ENCODE measurements at regions not wholly inside any gene's neighbourhood (a gene's known extent, or its start where the extent isn't known, plus 50 kb on each side); places are given as distances from the start of the nearest gene placed in this dataset.

DNA sequence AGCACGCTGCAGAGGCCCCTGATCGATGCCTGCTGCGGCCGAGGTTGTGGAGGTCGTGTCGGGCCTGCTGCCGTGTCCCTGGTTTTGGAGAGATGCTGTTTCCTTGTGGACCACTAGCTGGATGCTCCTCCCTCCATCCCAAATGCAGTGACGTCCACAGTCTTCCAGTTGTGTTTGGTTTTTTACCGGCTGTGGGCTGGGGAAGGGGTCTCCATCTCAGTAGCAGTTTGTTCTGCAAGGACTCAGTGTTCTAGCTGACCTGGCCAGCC, 143.0 kb upstream of the SHH start:
- no peaks in the 10 kb centered on the region for H3K4me1 Mint-ChIP-seq
- DNase-seq (ENCODE audit: low read depth, low spot score) = no peak
- H3K36me3 Mint-ChIP-seq (ENCODE audit: low read depth) = no peaks in the 10 kb centered on the region
- no peaks in the 10 kb centered on the region for H3K9me3 Mint-ChIP-seq
- H3K4me3 Mint-ChIP-seq = no peak overlapping the region
- no peaks in the 10 kb centered on the region for H3K27me3 Mint-ChIP-seq (ENCODE audit: low read depth)
- TF ChIP-seq, protein P1, sequence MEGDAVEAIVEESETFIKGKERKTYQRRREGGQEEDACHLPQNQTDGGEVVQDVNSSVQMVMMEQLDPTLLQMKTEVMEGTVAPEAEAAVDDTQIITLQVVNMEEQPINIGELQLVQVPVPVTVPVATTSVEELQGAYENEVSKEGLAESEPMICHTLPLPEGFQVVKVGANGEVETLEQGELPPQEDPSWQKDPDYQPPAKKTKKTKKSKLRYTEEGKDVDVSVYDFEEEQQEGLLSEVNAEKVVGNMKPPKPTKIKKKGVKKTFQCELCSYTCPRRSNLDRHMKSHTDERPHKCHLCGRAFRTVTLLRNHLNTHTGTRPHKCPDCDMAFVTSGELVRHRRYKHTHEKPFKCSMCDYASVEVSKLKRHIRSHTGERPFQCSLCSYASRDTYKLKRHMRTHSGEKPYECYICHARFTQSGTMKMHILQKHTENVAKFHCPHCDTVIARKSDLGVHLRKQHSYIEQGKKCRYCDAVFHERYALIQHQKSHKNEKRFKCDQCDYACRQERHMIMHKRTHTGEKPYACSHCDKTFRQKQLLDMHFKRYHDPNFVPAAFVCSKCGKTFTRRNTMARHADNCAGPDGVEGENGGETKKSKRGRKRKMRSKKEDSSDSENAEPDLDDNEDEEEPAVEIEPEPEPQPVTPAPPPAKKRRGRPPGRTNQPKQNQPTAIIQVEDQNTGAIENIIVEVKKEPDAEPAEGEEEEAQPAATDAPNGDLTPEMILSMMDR (conservative IDR thresholded peaks at IDR 0.05) = no peak
- H3K27ac Mint-ChIP-seq (ENCODE audit: unreplicated experiment) = no peak overlapping the region

DNA sequence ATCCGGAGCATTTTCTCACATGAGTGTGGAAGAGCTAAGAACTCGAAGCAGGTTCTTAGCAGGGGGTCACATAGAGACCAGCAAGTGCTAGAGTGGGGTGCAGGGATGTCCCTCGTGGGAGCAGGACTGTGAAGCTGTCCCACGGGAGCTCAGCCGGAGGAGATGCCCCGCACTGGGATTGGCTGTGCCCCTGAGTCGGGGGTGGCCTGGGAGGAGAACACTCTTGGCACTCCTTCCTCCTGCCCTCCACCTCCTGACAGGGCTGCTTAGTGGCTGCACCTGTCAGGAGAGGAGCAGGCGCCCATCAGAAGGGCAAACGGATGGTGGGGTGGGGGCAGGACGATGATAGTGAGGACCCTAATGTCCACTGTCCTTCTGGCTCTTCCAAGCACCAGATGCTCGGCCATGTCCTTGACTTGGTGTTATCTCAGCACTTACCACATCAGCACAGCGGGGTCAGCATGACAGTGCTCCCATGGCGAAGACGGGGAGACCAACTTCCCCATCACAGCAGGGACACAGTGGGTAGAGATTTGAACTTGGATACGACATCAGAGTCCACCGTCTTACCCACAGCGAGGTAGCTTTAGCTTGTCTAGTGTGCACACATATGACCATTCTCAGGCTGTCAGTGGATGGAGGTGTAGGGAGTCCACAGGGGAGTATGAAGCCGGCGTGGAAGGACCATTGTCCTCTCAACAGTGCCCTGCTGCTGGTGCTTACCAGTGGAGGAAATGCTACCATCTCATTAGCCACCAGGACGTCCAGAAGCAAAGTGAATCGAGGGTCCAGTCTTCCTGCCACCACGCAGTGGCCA, 142.5 kb upstream of the SHH start:
- H3K4me3 Mint-ChIP-seq = no peak overlapping the region
- H3K27me3 Mint-ChIP-seq (ENCODE audit: low read depth) = no peaks in the 10 kb centered on the region
- H3K9me3 Mint-ChIP-seq = no peaks in the 10 kb centered on the region
- no peaks in the 10 kb centered on the region for H3K36me3 Mint-ChIP-seq (ENCODE audit: low read depth)
- TF ChIP-seq, protein P1 (conservative IDR thresholded peaks at IDR 0.05) = no peak
- H3K27ac Mint-ChIP-seq (ENCODE audit: unreplicated experiment) = no peak overlapping the region
- no peaks in the 10 kb centered on the region for H3K4me1 Mint-ChIP-seq
- DNase-seq (ENCODE audit: low read depth, low spot score) = no peak

DNA sequence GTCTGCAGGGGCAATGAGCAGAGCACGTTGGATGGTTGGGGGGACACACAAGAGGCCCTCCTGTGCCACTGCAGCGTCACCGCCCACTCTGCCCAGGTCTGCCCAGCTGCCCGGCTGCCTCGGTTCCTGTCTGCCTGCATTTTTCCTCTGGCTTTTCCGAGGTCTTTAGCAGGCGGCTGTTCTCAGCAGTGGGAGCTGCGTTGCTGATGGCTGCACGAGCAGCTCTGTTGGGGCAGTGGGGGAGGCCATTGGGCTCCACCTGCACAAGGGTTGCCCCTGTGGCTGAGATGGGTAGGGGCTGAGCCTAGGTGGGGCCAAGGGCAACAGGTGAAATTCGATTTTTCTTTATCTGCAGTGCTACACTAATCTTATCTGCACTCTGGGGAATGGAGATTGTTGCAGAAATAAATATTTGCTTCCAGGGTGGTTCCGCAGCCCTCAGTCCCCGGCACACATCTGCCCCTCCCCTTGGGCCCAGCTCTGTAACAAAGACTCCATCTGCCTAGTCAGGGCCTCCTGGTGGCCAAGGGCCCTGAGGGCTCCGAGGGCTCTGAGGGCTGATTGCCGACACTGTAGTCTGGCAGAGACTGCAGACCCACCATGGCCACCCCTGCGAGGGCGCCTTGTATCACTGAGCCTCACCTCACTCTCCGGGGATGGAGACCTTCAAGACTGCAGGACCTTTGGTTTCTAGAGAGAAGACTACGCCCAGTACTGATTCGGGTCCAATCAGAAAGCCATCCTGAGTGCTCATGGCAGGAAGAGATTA, 141.7 kb upstream of the SHH start:
- Mint-ChIP-seq H3K27ac (ENCODE audit: unreplicated experiment) (no peak overlapping the region), H3K9me3 (no peaks in the 10 kb centered on the region), H3K4me3 (no peak overlapping the region), H3K36me3 (ENCODE audit: low read depth) (no peaks in the 10 kb centered on the region), H3K4me1 (no peaks in the 10 kb centered on the region), H3K27me3 (ENCODE audit: low read depth) (no peaks in the 10 kb centered on the region)
- TF ChIP-seq, protein P1 (conservative IDR thresholded peaks at IDR 0.05) = no peak
- no peak for DNase-seq (ENCODE audit: low read depth, low spot score)

DNA sequence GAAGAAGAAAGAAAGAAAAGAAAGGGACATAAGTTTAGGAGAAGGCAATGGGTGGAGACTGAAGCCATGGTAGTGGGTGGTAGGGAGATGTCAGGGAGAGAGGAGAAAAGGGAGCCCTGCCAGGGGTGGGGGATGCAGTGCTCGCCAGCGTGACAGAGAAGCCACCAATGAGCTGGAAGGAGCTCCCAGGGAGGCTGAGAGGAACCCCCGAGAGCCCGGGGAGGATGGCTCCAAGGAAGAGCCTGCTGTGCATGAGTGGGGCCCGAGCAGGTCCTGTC, 141.2 kb upstream of the SHH start:
- TF ChIP-seq, protein P1 (conservative IDR thresholded peaks at IDR 0.05) = no peak
- DNase-seq (ENCODE audit: low read depth, low spot score) = no peak
- H3K9me3 Mint-ChIP-seq = no peaks in the 10 kb centered on the region
- no peaks in the 10 kb centered on the region for H3K27me3 Mint-ChIP-seq (ENCODE audit: low read depth)
- no peaks in the 10 kb centered on the region for H3K36me3 Mint-ChIP-seq (ENCODE audit: low read depth)
- H3K4me3 Mint-ChIP-seq = no peak overlapping the region
- H3K4me1 Mint-ChIP-seq = no peaks in the 10 kb centered on the region
- no peak overlapping the region for H3K27ac Mint-ChIP-seq (ENCODE audit: unreplicated experiment)

DNA sequence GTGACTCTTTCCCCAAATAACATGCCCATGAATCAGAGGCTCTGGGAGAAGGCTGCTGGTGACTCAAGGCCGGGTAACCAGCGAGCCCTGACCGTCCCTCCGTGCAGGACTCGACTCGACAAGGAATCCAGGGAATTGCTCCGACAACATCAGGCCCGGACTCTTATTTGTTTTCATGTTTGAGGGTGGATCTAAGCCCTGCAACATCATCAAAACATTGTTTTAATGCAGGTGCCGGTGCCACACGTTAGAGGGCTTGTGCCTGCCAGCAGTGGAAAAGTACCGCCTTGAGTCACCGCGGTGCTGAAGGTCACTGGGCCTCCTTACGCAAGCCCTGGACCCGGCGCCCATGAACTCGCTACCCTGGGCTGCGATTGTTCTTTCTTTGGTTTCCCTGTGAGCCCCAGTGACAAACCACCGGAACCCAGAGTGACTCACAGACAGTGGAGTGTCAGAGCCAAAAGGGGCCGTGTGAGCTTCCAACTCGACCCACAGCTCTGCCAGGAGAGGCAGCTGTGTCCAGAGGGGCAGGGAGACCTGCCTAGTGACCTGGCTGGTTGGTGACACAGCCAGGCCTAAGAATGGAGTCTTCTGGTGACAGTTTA, 139.4 kb upstream of the SHH start:
- H3K9me3 Mint-ChIP-seq = no peaks in the 10 kb centered on the region
- H3K27me3 Mint-ChIP-seq (ENCODE audit: low read depth) = peaks cover 2% of the 10 kb centered on the region

More for the DNA sequence above, 139.4 kb upstream of the SHH start:
- no peak for DNase-seq (ENCODE audit: low read depth, low spot score)
- TF ChIP-seq, protein P1 (conservative IDR thresholded peaks at IDR 0.05) = no peak
- H3K4me1 Mint-ChIP-seq = peaks cover 5% of the 10 kb centered on the region
- no peaks in the 10 kb centered on the region for H3K36me3 Mint-ChIP-seq (ENCODE audit: low read depth)
- no peak overlapping the region for H3K4me3 Mint-ChIP-seq
- H3K27ac Mint-ChIP-seq (ENCODE audit: unreplicated experiment) = no peak overlapping the region
